NCI-H226 (cell line): ENCODE measurements at regions not wholly inside any gene's neighbourhood (a gene's known extent, or its start where the extent isn't known, plus 50 kb on each side); places are given as distances from the start of the nearest gene placed in this dataset.

ENCODE experiments used
- DNase-seq: peaks from one replicate; pipeline ENCODE4 v3.0.0-alpha.2; 2015

- no peak for DNase-seq
Measured at GRCh38 chr11:119847853-119848252, 118.9 kb upstream of the NECTIN1 start.

GRCh38 chr11:119846374-119846773 lies 117.4 kb upstream of the NECTIN1 start:
- no peak for DNase-seq

- no peak for DNase-seq
Measured at GRCh38 chr11:119845756-119846155, 116.8 kb upstream of the NECTIN1 start.

DNA sequence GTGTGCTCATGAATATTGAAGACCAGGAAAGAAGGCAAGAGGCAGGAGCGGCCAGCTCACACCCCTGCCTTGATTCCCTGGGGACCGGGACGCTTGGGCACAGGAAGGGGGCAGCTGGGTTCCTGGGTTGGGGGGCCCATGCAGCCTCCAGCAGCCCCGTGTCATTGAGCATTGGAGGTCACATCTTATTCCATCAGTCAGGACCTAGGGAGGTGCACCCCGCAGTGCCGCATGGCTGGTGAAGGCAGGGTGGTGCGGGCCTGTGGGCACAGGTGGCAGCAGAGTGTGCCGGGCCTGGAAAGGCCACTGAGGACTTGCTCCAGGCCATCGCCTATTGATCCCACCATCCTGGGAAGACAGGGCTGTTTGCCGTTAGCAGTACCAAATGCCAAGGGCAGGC lies 116.3 kb upstream of the NECTIN1 start:
- DNase-seq, result no peak

DNA sequence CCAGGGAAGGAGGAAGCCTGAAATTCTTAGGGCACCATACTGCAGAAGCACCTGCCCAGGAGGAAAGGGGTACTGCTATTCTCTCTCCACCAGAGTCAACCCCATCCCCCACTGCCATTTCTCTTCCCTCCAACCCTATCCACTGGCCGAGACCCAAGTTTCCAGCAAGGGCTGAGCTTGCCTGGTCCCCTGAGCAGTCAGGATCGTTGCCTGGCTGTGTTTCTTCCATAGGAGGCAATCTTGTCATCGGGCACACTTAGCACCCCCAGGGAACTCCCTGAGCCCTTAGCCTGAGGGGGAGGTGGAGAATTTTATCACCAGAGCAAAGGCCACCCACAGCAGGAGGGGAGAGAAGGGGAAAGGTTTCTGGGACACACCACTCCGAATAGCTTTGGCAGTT lies 115.8 kb upstream of the NECTIN1 start:
- DNase-seq, result no peak

DNA sequence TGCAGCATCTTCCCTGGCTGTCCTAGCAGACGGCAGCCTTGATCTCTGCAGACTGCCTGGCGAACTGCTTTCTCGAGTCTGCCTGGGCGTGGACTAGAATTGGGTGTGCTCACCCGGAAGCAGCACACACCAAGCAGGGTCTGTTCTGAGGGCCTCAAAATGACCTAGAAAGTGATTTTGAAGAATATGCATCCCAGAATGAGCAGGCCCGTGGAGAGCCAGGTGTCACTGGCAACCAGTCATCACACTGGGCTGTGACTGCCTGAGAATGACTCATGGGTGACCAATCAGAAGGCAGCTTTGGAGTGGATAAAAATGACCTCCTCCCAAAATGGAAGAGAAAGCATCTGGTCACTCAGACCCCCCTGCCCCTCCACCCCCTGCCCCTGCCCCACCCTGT lies 114.9 kb upstream of the NECTIN1 start:
- DNase-seq, result no peak

GRCh38 chr11:119842731-119843130 lies 113.7 kb upstream of the NECTIN1 start:
- DNase-seq, result no peak

DNA sequence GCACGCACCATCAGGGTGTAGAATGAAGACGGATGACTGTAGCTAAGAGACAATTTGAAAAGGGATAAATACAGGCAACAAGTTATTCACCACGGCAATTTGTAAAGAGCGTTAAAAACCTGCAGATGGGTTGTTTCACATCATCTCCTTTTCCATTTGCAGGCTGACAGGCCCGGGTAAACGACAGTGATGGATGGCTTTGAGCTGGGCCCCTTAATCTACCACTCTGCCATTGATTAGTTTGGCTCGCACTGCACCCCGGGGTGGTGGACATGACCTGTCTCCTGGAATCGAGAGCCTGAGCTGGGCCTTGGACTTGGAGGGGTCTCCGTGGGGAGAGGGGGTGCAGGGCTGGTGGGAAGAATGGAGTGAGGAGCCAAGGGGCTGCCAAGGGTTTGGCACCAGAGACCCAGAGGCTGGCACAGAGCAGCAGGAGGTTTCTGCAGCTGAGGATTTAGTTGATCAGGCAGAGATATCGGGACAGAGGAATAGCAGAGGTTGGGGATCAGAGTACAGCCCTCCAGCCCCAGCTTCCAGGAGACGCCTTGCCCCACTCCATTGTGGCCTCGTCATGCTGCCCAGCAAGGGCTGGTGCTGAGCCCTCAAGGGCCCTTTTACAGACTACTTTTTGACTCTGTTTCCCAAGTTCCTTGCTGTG lies 110.6 kb upstream of the NECTIN1 start:
- DNase-seq, result no peak

GRCh38 chr11:119835753-119836152 lies 106.8 kb upstream of the NECTIN1 start:
- no peak for DNase-seq

DNA sequence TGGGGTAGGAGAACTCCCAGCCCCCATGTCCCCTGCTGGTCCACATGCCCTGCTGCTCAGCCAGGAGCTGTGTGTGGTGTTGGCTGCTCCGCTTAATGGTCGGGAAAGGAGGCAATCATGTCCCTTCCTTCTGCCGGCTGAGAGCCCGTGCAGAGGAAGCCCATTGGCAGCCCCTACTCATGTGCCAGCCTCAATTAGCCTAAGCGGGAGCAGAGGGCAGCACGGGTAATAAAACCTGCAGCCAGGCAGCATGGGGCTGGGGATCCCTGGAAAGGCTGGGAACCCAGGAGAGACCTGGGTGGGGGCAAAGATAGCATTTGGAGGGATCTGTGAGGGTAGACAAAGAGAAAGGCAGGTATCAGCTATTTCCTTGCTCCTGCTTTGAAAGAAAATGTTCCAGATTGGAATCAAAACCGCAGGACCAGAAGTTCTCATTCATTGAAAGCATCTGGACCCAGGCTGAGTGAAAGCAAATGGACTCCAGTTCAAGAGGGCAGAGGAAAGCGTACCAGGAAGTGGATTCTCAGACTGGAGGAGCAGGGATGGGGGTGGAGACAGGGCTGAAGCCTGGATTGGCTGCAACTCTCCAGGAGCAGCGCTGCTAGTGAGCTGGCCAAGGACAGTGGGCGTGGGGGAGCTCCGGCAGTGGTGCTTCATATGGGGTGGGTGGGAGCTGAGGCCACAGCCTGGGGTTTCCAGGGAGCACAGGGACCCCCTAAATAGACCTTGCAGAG lies 103.4 kb upstream of the NECTIN1 start:
- DNase-seq, result no peak

GRCh38 chr11:119831011-119831410 lies 102.0 kb upstream of the NECTIN1 start:
- no peak for DNase-seq

GRCh38 chr11:119830400-119830799 lies 101.4 kb upstream of the NECTIN1 start:
- DNase-seq, result no peak

DNA sequence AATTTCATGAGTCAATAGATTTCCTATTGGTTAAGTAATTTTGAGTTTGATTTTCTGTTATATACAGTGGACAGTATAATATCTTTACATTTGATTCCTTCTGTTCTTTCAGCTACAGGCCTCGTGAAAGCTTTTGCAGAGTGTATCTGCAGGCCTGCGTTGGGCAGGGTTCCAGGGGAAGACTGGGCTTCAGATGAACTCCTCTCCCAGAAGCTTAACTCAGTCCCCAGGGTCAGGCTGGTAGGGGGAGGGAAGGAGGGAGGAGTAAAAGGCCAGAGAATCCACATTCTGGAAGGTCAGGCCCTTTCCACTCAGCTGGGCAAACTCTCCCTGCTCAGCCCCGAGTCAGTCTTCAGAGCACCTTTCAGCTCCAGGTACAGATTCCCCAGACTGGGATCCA lies 100.4 kb upstream of the NECTIN1 start:
- no peak for DNase-seq

DNA sequence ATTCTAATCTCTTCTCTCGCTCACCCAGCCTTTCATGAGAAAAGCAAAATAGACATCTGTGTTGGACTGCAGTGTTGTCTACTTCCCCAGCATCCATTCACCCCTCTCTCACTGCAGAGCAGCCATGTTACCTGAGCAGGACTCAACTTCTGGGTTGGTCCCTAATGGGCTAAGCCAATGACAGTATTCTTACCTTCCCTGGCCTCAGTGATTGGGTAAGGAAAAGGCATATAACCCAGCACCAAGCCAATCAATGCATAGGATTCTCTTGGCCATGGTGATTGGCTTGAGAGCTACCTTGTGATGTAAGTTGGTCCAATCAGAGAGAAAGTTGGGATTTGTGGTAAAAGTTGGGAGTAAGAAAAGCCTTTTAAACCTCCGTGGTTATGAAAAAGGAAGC lies 99.8 kb upstream of the NECTIN1 start:
- no peak for DNase-seq

DNA sequence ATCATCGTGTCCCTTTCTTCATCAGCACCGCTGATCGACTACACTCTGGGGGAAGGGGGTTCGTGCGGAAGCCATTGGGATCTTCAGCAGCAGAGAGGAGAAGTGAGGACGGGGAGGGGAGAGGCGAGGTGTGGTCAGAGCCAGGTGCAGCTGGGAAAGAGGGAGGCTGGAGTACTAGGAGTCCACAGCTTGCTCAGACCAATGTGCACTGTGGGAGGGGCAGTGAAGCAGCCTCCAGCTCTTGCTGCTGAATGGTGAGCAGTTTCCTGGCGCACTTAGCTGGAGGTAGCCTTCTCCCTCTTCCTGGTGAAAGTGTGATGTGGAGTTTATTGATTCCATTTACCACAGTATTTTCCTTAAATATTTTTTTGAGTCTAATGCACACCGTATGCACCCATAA lies 99.0 kb upstream of the NECTIN1 start:
- DNase-seq, result no peak

GRCh38 chr11:119827113-119827512 lies 98.1 kb upstream of the NECTIN1 start:
- DNase-seq, result no peak

DNA sequence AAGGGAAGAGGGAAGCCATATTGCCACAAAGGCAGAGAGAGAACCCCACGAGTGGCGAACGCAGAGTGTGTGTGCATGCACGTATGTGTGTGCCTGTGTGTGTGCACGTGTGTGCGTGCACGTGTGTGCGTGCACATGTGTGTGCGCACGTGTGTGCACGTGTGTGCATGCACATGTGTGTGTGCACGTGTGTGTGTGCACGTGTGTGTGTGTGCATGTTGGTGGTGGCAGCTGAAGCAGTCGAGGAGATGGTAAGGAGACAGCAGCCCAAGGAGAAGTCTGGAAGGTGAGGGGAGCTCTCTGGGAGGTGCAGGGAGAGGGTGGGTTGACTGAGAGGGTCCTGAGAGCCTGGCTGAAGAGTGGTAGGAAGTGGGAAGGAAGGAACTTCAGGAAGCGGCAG lies 94.1 kb upstream of the NECTIN1 start:
- DNase-seq, result no peak

GRCh38 chr11:119816660-119817059 lies 87.7 kb upstream of the NECTIN1 start:
- no peak for DNase-seq

GRCh38 chr11:119814766-119815165 lies 85.8 kb upstream of the NECTIN1 start:
- DNase-seq, result no peak

- no peak for DNase-seq
Measured at GRCh38 chr11:119810478-119811232, 81.7 kb upstream of the NECTIN1 start.

DNA sequence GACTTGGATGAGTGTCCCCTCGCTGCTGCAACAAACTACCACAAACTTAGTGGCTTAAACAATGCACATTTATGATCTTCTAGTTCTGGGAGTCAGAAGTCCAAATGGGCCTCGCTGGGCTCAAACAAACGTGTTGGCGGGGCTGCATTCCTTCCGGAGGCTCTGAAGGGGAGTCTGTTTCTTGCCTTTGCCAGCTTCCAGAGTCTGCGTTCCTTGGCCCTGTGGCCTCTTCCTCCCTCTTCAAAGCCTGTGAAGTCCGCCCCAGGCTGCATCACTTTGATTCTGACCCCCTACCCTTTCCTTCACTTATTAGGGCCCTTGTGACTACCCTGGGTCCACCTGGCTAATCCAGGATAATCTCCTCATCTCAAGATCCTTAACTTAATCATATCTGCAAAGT lies 80.3 kb upstream of the NECTIN1 start:
- DNase-seq, result no peak

DNA sequence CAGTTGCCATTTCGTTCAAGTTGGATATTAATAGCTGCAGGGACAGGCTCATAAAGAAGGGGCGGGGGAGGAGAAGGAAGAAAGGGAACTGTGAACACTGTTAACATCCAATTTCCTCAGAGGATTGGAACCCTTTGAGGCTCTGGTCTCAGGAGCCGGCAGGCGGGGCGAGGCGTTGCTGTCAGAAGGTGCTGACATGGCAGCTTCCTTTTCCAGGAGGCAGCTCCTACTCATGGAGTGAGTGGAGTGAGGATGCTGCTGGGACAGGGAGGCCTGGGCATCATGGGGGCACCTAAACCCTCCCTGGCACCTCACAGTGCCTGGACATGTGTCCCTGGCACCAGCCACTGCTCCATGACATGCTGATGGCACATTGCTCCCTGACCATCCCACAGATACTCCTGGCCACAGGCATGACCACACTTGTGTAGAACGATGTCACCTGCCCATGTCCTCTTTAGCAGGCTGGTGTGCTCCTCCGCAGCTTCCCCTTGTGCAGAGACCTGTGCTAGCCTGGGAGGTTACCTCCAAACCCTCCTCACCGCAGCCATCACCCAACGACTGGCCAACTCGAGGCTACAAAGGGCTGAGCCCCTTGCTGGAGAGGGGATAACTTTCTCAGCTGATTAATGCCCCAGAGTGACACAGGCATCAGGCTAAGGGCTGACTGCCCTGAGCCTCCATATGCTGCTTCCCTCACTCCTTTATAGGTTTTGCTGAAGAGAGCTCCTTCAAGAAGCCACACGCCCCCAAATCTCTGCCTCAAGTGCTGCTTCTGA lies 79.6 kb upstream of the NECTIN1 start:
- no peak for DNase-seq

DNA sequence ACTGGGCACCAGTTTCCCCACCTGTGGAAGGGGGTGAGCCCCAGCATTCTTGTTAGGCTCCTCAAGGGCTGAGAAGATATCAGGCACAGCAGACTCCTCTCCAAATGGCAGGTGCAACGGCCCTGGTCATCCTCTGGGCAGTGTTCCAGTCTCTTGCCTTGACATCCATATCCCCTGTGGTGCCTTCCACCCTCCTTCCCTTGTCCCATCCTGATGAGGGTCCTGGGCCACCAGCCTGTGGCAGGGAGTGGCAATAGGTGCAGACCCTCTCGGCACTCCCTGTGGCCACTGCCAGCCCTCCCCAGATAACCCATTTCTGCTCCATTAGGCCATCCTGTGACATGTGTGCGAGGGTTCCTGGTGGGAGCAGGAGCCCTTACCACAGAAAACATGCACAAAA lies 78.8 kb upstream of the NECTIN1 start:
- DNase-seq, result no peak
